NCI-H1436 treated with DMSO at 0.1 percent for 48 hours (cell line): ENCODE measurements at regions not wholly inside any gene's neighbourhood (a gene's known extent, or its start where the extent isn't known, plus 50 kb on each side); places are given as distances from the start of the nearest gene placed in this dataset.

ENCODE experiments used
- DNase-seq: peaks from one replicate; lab custom pipeline; 2025; lab: John Stamatoyannopoulos, UW

DNA sequence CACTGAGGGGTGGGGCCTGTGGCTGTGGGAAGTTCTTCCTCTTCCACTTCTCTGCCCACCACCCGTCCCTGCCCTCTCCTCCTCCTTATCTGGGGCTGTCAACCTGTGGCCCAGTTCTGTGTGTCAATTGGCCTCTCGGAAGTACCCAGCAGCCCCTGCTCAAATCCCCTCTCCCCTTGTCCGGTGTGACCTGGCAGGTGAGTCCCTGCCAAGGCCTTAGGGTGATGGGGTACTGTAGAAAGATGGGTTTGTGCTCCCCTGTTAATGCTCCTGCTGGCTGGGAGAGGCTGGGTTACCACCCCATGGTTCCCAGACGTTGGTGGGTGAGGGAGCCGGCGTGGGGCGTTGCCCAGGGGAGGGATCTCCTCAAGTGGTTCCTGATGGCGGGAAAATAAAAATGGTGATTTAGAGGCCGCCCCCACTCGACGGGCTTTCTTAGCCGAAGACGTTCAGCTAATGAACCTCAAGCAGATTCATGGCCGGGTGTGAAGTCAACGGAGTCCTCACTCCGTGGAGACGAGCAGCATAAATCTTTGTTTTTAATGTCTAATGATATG is 141.2 kb downstream of the URI1 start:
- DNase-seq: no peak

DNA sequence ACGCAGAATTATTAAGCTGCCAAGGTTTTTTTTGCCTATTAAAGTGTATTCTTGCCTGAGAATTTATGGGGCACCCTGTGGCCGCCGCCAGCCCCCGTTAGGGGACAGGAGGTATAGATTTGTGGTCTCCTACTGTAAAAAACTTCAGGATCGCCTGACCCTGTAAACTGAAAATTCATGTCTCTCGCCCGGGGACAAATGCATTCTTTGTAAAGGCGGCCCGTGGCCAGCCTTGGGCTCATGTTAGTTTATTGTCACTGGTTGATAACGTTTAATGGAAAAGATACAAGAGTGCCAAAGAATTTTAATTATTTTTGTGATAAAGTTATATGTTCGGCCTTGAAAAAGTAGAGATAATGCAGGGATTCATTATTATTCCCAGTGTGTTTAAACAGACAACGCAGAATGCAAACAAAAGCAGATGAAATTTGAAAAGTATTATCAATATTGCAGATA is 141.7 kb downstream of the URI1 start:
- DNase-seq: no peak

DNA sequence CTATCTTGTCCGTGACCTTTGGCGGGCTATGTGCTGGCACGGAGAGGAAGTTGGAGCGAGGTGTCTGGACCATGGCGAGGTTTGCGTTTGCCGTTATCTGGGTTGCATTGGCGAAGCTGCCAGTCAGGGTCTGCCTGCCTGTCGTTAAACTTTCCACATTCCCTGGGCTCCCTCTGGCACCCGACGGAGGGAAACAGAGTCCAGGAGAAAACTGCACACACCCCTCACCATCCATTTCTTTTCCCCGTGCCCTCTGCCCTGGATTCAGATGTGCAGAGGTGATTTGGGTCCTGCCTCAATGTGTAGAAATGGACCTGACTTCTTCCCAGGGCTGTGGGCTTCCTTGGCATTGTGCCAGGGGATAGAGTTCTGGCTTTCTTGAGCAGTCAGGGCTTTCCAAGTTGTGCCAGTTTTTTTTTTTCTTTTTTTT is 142.4 kb downstream of the URI1 start:
- no peak for DNase-seq

DNA sequence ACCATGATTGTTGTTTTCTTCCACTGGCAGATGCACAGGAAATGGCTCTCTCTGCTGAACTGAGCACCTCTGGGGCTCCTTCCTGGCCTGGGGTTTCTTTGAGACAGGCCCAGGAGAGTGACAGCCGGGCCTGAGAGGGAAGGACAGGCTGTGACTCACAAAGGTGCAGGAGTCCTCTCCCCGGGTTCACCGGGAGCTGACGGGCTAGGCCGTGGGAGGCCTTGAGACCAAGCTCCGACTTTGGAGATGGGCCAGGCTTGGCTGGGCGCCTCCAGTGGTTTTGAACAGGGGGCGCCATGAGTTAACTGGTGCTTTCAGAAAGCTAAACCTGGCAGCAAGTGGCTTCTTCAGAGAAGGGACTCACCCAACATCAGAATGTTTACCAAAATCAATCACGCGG is 143.4 kb downstream of the URI1 start:
- no peak for DNase-seq

DNA sequence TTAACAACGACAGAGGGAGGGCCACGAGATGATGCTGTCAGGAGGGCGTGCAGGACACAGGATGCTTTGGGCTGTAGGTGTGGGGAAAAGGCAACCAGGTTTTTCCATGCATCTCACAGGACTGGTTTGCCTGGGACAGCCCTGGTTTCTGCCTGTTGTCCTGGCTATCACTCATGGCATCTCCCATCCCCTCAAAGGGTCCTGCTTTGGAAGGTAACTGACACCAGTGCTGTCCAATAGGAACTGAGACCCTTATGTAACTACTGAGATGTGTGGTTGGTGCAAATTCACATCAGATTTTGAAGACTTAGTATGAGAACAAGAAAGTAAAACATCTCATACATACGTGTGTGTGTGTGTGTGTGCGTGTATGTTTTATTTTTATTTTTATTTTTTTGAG is 144.2 kb downstream of the URI1 start:
- no peak for DNase-seq

DNA sequence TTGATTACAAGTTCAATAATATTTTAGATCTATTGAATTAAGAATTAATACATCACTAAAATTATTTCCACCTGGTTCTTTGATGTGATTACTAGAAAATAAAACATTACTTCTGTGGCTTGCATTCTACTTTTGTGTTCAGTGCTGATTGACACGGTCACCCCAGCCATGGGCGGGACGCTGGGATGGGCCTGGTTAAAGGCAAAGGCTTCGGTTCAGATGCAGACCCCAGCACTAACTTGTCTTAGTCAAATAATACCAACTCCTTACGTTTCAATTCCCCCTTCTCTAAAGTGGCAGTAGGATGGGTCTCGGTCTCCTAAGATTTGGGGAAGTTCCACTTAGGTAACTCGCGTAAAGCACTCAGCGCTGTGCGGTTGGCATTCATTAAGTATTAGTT is 144.9 kb downstream of the URI1 start:
- DNase-seq: no peak

DNA sequence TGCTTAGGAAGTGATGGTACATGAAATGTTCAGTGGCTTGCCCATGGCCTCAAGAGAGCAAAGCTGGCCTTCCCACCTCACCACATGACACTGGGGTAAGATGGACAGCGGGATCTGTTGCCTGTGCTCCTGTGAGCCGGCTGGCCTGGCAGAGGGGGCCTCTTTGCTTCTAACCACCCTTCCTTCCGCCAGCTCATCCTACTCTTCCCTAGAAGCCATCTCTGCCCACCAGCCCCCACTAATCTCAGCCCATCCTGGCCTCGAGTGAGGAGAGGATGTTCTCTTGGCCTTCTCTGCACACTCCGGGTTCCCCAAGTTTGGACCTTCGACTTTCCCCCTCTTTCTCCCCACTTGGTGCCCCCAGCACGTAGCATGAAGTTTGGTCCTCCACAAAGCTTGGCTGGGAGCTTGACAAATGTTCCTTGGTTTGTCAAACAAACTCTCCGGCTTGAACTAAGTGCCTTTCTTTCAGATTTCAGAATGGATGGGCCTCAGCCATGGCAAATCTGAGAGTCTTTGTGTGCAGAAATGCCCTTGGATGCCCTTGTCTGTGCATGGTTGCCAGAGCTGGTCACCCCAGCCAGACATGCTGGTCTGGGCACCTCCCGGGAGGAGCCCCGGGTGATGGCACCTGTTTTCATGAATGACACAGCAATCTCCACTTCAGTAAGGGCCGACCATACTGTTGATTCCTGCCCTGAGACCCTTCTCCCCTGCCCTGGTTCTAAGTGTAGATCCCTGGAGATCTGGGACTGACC is 145.5 kb downstream of the URI1 start:
- no peak for DNase-seq

DNA sequence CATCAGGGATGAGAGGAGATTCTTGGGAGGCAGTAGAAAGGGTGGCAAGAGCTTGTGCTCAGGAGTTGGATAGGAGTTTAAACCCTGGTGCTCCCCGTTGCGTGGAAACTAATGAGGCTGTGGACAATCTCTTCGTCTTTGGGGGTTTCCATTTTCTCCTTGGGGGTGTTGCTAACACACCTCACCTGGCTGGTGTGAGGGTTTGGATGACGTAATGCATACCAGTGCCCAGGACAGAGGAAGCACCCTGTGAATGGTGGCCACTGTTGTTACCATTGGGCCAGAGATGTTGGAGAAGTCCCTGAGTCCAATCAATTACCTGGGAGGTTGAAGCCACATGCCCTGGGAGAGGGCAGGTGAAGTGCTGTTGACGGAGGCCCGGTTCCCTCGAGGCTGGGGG is 146.5 kb downstream of the URI1 start:
- DNase-seq: no peak

DNA sequence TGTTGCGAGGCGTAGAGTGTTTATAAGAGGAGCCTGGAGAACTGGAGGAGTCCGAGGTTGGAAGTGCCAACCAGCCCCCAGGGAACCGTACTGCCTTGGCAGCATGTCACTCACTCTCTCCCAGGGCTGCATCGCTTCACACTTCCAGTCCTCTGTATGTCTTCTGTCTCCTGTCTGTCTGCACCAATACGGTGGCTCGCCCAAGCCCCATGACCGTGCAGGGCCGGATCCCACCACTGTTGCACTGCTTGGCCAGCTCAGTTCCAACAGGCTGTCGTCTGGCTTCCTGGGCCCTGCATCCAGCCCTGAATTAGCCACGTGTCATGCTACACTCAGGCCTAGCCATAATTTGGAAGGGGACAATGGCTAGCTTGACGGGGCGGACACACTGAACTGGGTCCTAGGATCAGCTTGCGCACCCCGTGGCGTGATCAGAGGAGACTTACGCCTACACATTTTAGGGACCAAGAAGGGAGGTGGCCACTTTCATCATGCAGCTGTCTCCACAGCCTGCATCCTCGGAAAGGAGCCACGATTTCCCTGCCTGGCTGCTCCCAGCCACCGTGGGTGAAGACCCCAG is 147.1 kb downstream of the URI1 start:
- no peak for DNase-seq

DNA sequence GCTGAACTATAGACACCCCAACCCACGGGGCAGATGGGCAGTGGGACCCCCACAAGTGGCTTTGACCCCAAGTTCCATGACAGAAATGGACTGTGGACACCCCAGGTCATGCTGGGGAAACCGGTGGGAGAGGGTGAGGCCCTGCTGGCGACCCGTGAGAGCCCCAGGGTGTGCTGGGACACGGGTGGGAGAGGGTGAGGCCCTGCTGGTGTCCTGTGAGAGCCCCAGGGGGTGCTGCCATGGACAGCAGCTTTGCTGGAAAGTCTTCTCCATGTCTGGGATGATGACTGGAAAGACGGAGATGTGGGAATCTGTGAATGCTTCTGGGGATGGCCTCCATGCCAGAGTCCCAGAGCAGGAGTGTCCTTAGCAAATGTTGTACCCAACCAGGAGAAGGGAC is 148.4 kb downstream of the URI1 start:
- no peak for DNase-seq

DNA sequence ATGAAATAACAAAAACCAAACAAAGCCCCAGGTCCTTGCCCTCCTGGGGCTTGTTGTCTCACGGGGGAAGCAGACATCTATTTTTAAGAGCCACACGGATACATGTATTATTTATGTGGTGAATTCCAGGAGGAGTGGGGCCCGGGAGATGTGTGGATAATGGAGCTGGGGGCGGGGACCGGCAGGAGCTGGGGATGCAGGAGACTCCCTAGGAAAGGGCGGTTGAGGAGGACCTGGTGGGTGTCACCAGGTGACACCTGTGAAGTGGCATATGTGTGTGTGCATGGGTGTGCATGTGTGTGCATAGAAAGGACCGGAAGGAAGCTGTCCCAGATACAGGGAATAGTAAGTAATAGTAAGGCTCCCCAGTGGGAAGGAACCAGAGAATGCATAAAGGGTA is 148.9 kb downstream of the URI1 start:
- no peak for DNase-seq

DNA sequence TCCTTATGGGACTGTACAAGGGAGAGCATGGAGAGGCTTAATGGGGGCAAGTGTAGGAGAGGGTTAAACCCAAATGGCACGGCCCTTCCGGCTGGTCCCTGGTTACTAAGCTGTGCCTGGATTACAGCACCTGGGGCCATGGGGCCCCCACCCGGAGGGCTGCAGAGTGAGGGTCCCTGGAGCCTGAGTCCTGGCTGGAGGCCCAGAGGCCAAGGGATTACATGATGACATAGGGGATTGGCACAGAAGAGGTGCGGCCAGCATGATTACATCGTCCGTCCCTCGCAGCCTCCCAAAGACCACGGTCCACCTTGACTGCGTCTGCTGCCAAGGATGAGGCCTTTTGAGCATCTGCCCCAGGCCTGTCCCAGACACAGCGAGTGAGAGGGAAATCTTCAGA is 149.4 kb downstream of the URI1 start:
- DNase-seq: no peak

DNA sequence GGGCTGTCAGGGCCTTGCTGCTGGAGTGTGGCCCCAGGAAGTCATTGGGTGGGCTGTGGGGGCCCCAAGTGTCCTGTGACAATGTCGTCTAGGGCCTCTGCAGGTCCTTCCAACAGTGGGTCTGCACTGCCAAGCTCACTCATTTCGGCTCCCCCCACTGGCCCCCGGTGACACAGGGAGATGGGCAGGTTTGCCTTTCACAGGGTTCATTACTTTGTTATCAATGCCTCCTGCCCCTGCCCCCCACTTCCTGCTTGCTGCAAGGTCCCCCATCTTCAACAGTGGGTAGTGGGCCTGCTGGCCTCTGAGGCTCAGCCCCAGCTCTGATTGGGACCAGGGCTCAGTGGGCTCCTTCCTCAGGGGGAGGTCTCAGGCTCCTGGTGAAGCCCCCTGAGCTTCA is 149.8 kb downstream of the URI1 start:
- no peak for DNase-seq

DNA sequence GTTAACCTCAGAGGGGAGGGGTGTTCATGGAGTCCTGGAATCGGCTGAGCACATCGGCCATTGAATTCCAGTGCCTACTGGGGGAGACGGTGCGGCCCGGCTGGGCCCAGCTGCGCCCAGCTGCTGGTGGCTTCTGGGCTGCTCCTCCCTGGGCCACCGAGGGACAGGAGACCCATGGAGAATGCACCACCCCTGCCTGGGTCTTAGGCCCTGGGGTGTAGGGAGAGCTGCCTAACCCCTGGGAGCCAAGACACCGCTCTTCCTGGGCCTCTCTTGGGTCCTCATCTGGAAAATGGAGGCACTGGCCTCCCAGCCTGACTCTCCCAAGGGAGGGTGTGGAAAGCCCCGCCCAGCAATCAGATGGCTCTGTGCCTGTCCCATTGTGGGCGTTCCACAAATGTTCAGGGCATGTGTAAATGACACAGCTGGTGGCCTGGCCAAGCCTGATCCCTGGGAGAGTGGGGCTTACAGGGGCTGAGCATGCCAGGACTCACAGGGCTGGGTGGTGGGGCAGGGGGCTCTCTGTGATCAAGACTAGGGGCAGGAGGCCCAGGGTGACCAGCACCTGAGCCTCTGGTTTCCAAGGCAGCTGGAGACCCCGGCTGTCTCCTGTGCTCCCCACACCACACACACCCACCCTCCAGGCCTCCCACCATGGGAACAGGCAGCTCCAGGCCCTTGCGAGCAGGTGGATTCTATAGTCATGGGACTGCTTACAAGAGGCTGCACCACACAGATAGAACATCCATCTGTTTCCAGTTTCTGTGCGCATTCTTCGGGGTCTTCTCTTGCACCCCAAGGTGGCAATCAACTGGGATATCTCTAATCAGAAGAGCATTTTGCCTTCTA is 150.9 kb downstream of the URI1 start:
- DNase-seq: no peak

DNA sequence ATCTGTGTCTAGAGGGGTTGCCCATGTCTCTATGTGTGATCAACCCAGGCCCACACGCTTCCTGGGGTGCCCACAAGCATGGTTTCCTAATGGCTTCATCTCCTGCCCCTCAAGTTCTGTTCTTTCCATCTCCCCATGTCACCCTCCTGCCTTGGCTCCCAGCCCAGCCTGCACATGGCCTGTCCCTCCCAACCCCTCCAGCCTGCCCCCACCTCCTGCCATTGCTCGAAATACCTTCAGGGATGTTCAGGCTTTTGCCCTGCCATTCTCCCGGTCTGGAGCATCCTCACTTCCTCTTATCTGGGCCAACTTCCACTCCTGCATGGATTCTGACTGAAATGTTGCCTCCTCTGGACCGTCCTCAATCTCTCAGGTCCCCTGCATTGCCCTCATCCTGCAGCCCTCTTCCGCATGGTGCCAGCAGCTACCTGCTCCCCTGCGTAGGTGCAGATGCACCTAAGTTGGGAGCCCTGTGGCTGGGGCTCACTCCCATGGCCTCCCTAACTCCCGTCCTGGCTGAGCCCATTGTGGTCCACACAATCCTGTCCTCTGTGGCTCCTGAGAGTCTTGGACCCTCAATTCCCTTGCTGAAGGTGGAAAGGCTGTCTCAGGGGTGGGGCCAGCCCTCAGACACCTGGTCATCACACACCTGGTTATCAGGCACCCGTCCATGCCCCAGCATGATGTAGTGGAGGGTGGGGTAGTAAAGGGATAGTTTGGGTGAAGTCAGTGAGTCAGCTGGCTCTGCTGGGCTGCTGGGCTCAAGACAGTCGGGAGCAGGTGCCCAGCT is 152.1 kb downstream of the URI1 start:
- DNase-seq: no peak

DNA sequence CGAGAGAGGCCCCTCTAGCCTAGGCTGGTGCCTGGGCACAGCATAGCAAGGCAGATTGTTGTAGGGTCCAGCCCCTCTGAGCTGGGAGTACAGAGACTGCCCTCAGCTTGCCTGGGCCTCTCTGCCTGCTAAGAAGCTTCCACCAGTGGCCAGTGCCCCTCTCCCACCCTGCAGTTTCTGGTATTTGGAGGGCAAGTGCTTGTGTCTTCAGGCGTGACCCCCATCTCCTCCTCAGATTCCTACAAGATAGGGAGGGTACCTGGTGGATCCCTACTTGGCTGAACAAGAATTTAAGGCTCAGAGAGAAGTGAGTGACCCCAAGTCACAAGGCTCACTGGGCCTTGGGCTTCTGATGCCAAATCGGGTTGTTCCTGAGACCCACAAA is 152.7 kb downstream of the URI1 start:
- no peak for DNase-seq

DNA sequence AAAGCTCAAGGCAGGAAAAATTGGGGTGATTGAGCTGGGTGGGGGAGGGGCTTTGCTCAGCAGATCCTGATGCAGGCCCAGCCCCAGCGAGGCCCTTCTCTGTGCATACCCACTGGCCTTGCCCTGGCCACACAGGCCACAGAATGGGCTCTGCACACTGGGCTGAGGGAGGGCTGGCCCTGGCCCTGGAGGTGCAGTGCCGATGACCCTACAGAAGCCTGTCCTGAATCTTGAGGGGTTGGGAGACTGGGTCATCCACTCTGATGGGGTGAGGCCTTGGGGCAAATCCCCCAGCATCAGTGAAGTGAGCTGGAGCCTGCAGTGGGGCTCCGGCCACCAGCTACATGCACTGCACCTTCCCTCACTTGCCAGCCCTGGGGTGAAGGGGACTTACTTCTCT is 153.1 kb downstream of the URI1 start:
- DNase-seq: no peak

DNA sequence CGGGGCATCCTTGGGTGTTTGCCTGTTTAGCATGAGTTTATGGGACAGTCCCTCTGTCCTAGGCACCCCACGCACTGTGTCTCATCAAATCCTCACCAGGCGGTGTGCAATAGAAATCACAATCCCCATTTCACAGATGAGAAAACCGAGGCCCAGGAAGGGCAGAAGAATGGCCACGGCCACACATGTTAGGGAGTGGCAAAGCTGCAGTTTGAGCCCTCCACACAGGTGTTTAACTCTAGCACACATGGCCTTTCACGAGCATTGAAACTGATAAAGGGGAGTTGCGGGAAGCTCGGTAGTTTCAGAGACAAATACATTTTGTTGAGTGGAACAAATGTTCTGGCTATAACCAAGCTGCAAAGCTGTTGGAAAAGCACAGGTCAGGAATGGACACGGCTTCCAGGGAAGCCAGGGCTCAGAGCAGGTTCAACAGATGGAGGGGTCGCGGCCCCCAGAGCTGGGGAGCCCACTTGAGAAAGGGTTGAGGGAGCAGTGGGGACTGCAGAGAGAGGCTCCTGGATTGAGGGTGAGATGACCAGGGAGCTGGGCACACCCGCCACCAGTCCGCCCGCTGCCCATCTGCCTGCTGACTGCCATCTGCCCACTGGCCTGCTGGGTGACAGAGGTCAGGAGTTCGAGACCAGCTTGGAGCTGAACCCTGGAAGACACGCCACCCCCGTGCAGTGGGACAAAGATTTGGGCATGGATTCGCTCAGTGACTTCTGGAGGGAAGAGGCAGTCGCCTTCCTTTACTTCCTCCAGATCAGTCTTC is 154.7 kb downstream of the URI1 start:
- DNase-seq: no peak

DNA sequence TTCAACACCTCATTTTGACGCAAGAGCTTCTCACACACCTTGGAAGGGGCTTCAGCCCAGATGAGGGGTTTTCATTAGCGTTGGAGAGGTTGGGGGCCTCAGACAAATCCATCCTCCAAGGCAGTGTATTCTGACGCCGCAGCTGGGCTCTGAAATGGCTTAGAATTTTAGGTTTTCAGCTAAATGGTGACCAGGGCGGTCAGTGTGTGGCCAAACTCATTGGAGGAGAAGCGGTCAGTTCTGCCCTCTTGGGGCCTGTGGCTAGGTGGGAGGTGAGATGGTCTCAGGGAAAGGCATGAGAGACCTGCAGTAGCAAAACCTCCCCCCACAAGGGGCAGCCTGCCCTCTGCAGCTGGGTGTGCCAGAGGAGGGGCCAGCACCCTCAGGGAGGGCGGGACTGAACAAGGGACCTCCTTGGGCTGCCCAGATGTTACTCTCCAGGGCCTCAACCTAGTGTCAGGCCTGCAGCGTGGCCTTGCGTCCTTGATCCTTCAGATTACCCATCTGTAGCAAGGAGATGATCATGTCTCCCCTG is 155.8 kb downstream of the URI1 start:
- no peak for DNase-seq

DNA sequence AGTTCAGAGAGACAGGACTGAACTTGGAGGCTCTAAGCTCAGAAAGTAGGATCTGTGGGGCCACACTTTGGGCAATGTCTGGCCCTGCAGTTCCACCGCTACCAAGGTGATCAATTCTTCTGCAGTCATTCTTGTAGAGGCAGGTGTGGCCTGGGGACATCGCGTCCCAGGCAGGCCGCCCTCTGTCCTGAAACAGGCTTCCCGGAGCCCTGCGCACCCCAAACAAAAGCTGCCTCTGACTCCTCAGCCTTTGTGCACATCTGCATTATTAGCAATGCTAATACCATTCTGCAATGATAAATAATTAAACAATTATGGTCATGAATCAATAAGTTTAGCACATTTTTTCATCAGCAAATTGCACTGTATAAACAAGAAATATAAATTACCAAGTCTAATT is 160.2 kb downstream of the URI1 start:
- no peak for DNase-seq

DNA sequence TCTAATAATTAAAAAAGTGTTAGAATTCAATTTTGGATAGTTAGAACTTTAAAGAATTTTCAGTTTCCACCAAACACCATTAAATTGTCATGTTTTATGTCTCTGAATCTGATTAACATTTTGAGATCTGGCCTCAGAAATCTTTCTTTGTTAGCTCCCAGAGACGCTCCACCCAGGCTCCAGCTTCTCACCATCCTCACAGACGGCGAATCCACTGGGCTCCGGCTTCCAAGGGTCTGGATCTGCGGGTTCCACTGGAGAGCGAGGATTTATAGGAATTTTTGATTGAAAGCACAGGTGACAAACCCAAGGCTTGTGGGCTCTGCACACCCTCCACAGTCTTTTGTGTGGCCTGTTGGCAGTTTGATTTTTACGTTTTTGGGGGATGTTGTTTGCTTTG is 160.6 kb downstream of the URI1 start:
- DNase-seq: no peak
